Loucy (cell line): ENCODE measurements at regions not wholly inside any gene's neighbourhood (a gene's known extent, or its start where the extent isn't known, plus 50 kb on each side); places are given as distances from the start of the nearest gene placed in this dataset.

Experiments used
- CTCF ChIP-seq: fragments of 200-600 bp; sonication (generic); conservative IDR thresholded peaks from 2 replicates; pipeline ENCODE4 v1.5.1; 2014; ENCODE audit warnings: mild to moderate bottlenecking, antibody characterized with exemption, low read length
- EZH2phosphoT487 ChIP-seq: fragments of 200-600 bp; IDR thresholded peaks from 2 replicates; pipeline ENCODE4 v1.6.1; 2018; ENCODE audit warnings: antibody characterized with exemption, mild to moderate bottlenecking, moderate library complexity, borderline replicate concordance

GRCh38 chr15:38691965-38692788, 127.6 kb upstream of the RASGRP1 start:
- TF ChIP-seq CTCF (no peak), EZH2phosphoT487 (no peak)
